HUDEP-2 (cell line): ENCODE measurements at regions not wholly inside any gene's neighbourhood (a gene's known extent, or its start where the extent isn't known, plus 50 kb on each side); places are given as distances from the start of the nearest gene placed in this dataset.

ENCODE experiments used
- DNase-seq, 76 experiments: peaks; one replicate each; lab custom pipeline; 2025; ENCODE audit not compliant: unreplicated experiment in 76 of 76; lab: John Stamatoyannopoulos, UW

DNA sequence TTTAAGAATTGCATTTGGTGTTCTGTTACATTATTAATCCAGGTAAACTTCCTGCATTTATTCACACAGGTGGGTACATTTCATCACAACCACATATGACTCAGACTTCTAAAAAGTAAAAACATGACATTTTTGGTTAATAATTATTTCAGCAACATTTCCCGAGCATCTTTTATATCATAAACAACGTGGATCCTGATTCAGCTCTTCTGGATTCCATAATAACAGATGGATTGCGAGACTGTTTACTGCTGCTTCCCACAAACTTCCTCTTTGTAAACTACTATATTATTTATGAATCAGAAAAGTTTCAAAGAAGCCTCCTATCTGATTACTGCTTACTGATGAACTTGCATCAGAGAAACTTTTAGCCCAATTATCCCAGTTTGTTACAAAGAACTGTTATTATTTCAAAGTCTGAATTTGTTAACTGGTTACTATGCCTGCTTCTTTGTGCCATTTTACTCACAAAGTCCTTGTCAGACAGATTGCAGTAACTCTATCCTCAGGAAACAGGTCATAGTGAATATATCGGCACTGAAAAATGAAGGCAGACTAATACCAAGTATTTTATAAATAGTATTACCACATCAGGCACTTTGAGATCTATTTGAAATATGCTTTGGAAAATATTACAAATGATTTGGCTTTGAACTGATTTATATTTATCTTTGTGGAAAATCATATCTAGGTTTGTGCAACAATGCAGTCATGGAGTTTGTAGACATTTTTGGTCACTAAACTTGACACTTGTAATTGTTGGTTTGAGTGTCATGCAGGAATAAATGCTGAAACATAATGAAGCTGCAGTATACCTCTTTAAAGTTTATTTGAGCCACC, 511.6 kb downstream of the PLCL1 start:
- DNase-seq: no peak

GRCh38 chr2:198314559-198315153, 510.3 kb downstream of the PLCL1 start:
- DNase-seq: peak in 10 of 76 experiments; percentile 1 to 26 (median 8)

DNA sequence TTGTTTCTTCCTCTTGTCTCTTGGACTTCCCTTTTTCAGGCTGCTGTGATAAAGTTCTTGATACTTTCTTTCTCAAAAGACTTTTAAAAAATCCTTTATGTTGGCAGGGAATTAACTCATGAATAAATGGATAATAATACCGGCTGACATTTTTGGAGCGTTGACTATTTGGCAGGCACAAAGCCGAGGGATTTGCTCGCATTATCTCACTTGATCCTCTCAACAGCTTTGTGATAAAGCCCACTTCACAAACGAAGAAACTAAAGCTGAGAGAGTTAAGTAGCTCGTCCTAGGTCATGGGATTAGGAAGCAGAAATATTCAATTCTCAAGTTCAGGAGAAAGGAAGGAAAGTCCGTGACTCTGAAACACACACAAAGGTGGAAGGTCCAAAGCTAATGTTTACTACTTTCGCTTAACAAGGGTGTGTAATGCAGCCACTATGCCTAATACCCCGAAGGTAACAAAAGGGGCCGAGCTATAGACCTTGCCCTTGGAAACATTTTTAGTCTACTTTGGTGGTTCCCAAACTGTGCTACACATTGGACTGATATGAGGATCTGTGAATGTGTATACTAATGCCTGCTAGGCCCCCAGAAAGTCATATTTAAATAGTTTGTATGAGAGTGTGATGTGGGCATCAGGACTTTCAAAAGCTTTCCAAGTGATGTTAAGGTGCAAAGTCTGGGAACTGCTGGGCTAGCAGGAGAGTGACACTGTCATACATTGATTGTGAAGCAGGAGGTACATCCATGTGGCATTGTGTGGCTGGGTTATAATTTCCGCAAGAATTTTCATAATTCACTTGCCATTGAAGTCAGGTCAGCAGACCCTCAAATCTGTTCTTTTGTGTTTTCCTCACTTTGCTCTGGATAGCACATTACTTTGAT, 508.4 kb downstream of the PLCL1 start:
- no peak for DNase-seq

DNA sequence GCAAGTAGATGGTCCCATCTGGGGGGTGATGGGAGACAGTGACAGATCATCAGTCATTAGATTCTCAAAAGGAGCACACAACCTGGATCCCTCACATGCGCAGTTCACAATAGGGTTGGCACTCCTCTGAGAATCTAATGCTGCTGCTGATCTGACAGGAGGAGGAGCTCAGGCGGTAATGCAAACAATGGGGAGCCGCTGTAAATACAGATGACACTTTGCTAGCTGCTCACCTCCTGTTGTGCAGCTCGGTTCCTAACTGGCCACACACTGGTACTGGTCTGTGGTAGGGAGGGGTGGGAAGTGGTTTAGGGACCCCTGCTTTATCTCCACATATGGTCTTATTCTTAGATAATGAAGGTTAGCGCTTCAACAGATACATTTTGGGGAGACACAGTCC, 506.6 kb downstream of the PLCL1 start:
- DNase-seq: no peak

- DNase-seq: peak in 38 of 76 experiments; percentile 1 to 53 (median 14)
Measured at GRCh38 chr2:198309673-198310280, 505.4 kb downstream of the PLCL1 start.

- DNase-seq: no peak
Measured at GRCh38 chr2:198309081-198309480, 504.7 kb downstream of the PLCL1 start.

DNA sequence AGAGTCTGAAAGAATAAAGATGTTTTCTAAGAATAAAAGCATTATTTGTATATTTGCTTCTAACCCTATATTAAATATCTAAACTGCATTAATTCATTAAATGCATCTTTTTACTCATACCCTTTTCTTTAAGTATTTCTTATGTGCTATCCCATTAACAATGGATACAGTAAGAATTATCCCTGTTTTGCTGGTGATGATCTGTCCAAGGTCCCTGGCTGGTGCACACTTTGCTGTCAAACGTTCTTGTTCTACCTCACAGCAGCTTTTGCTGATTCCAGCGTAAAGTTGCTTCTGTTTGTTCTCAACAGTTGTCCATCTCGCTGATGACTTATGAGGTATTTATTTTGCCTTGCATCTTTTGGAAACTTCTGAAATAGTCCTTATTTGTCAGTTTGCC, 504.0 kb downstream of the PLCL1 start:
- DNase-seq: no peak

- DNase-seq: no peak
Measured at GRCh38 chr2:198307093-198307492, 502.7 kb downstream of the PLCL1 start.

- no peak for DNase-seq
Measured at GRCh38 chr2:198304859-198305258, 500.5 kb downstream of the PLCL1 start.

- DNase-seq: no peak
Measured at GRCh38 chr2:198297350-198297749, 493.0 kb downstream of the PLCL1 start.

DNA sequence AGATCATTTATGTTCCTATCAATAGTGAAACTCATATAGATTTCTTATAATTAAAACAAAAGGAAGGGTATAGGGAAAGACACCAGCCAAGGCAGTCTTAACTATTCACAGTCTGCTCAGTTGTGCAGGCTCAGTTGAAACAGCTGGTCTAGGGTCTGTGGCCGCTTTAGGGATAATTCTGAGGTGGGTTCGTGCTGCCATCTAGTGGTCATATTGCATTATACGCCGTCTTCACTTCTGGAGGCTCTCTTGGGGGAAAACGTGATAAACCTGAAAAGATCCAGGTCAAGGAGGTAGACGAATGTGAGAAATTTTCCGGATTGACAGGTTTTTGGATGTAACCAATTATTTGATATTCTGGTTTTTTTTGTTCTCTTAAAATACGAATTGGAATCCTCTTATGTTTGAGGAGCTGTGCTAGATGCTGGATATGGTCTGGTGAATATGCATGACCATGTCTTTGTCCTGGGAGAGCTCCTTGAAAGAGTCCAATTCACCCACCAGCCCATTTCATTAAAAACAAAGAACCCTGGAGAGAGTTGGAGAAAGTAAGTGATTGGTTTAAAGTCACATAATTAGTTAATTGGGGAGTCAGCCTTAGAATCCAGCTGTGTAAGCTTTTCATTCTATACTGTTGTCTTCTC, 492.4 kb downstream of the PLCL1 start:
- DNase-seq: peak in 27 of 76 experiments; percentile 1 to 45 (median 9)

DNA sequence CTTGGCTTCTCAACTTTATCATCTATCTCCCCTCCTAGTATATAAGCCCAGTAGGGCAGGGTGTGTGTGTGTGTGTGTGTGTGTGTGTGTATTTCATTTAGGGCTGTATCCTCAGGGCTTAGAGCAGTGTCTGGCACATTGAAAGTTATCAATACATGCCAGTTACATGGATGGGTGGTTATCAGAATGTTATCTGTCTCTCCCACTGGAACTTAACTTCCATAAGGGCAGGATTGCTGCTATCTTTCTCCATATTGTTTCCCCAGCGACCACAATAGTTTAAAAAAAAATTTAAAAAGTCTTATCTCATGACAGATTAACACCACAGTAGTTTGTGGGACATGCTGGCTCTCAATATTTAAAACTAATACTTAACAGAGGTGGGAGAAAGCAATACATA, 488.9 kb downstream of the PLCL1 start:
- DNase-seq: peak in 6 of 76 experiments; percentile 0 to 13 (median 6)

GRCh38 chr2:198289811-198290210, 485.4 kb downstream of the PLCL1 start:
- no peak for DNase-seq

DNA sequence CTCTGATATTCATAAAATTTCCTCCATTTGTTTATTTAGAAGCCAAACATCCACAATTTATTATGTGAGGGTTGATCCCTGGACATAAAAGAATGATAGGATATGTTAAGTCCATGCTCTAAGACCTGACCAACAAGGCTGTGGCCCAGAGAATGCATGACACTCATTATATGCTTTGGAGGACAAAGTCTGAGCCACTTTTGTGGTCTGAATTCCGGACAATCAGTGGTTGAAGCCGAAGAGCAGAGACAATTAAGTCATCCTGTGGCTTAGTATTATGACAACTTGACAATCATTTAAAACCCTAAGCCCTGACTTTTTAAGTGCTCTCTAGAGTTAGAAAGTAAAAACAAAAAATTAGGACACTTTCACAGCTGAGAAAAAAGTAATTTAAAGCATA, 483.3 kb downstream of the PLCL1 start:
- DNase-seq: no peak

DNA sequence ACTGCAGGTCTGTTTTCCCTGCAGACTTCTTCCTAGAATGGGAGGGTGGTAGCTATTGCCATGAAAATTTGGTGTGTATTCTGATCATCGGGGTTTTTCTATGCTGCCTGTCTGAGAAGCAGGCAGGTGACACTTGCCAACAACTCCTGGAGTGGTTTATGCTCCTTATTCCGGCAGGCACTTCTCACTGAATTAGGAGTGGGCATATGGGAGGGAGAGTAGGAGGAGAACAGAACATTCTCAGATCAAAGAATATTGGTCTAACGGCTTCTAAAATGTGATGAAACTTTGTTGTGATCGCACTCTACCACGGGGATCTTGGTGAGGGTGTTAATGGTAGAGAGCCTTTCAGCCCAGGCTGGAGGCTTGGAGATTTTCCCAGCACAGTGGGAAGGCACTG, 480.8 kb downstream of the PLCL1 start:
- DNase-seq: no peak

GRCh38 chr2:198283146-198283545, 478.8 kb downstream of the PLCL1 start:
- DNase-seq: no peak

- DNase-seq: no peak
Measured at GRCh38 chr2:198282061-198282460, 477.7 kb downstream of the PLCL1 start.

GRCh38 chr2:198280145-198280544, 475.8 kb downstream of the PLCL1 start:
- no peak for DNase-seq

- DNase-seq: no peak
Measured at GRCh38 chr2:198279026-198279425, 474.6 kb downstream of the PLCL1 start.

GRCh38 chr2:198277181-198277580, 472.8 kb downstream of the PLCL1 start:
- no peak for DNase-seq
